22Rv1 (cell line): ENCODE measurements at regions not wholly inside any gene's neighbourhood (a gene's known extent, or its start where the extent isn't known, plus 50 kb on each side); places are given as distances from the start of the nearest gene placed in this dataset.

ENCODE experiments used
- ZFX ChIP-seq: fragments of 450-650 bp; IDR thresholded peaks from 2 replicates; pipeline ENCODE4 v1.6.1; 2017; ENCODE audit warnings: antibody characterized with exemption, borderline replicate concordance
- TF ChIP-seq, protein P1 (sequence below): fragments of 450-650 bp; IDR thresholded peaks from 2 replicates; pipeline ENCODE4 v1.5.1; 2017; ENCODE audit warnings: mild to moderate bottlenecking

DNA sequence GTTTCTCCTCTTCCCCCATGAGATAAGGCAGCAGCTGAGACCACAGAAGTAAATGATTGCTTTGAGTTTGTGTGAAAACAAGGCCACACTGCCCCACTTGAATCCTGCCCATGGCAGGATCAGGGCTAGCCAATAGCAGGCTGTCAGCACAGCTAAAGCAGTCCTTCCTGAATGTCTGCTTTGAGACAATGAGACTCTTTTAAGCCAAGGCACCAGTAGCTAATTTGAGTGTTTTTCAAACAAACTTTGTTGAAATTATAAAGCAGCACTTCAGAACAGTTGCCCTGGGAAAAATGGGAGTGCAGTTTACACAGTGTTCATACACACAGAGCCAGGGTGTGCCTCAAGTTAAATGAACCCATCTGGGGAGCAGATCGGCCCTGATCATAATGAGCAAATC is 103.5 kb upstream of the OR5AK2 start:
- TF ChIP-seq, protein P1, sequence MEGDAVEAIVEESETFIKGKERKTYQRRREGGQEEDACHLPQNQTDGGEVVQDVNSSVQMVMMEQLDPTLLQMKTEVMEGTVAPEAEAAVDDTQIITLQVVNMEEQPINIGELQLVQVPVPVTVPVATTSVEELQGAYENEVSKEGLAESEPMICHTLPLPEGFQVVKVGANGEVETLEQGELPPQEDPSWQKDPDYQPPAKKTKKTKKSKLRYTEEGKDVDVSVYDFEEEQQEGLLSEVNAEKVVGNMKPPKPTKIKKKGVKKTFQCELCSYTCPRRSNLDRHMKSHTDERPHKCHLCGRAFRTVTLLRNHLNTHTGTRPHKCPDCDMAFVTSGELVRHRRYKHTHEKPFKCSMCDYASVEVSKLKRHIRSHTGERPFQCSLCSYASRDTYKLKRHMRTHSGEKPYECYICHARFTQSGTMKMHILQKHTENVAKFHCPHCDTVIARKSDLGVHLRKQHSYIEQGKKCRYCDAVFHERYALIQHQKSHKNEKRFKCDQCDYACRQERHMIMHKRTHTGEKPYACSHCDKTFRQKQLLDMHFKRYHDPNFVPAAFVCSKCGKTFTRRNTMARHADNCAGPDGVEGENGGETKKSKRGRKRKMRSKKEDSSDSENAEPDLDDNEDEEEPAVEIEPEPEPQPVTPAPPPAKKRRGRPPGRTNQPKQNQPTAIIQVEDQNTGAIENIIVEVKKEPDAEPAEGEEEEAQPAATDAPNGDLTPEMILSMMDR, result no peak
- TF ChIP-seq ZFX, result no peak
